ENCODE measurements at regions not wholly inside any gene's neighbourhood (a gene's known extent, or its start where the extent isn't known, plus 50 kb on each side); places are given as distances from the start of the nearest gene placed in this dataset.
"Not testable (repeated sequence)": the region's sequence is repeated elsewhere in the genome, so short reads cannot be mapped to it uniquely, and the experiment has no call there.

DNA sequence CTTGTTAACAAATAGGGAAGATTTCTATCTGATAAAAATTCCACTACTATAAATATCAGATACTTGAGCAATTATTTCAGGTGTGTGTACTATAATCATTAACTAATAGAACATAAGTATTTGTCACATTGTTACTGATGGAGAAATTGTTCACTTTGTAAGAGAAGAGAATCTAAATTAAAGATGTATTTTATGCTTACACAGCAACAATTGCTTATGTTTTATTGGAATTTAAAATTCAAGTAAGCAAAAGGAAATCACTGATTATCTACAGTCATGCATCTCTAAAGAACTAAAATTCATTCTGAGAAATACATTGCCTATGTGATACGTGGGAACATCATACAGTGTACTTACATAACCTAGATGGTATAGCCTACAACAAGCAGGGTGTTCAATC is 1590.8 kb downstream of the GRIK2 start:
- in situ Hi-C loops (cut with HindIII; ENCODE audit: low pct_unique_long_range_greater_than_20kb, low sequenced_read_pairs): no loop called here
- no peak for DNase-seq (ENCODE audit: low read depth)

DNA sequence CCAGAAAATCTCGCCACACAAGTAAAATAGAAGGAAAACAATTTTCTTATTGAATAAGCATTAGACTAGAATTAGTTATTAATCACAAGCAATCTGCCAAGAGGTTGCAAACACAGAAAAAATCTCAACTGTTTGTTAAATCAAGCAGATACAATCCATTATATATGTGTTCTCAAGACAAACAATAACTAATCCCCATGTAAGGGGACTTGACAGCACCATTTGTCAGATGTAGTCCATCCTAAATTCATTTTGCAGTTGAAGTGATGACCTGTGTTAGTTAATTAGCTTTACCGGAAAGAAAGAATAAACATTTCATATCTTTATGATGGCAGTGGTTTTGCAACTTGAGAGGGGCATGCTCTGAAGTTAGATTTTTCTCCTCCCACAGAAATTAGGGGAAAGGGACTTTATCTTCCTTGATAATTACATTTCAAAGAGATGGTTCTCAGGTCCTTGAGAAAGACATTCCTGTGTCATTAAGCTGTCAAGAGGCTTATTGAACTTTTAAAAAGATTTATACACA is 1588.0 kb downstream of the GRIK2 start:
- in situ Hi-C loops (cut with HindIII; ENCODE audit: low pct_unique_long_range_greater_than_20kb, low sequenced_read_pairs): no loop called here
- DNase-seq (ENCODE audit: low read depth): no peak

DNA sequence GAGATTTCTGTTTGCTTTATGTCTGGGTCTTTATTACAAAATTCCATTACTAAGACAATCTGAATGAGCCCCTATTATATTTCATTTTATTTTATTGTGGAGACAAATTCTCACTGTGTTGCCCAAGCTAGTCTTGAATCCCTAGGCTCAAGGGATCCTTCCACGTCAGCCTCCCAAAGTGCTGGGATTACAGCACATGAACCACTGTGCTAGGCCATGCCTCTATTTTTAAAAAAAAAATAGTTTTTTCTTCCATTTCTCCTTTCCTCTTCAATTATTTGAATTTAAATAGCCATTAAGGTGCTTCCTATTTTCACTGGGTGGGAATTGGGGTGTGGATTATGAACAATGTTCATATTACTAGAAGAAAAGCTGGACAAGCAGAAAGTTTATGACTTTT is 1587.4 kb downstream of the GRIK2 start:
- in situ Hi-C loops (cut with HindIII; ENCODE audit: low pct_unique_long_range_greater_than_20kb, low sequenced_read_pairs): no loop called here

DNA sequence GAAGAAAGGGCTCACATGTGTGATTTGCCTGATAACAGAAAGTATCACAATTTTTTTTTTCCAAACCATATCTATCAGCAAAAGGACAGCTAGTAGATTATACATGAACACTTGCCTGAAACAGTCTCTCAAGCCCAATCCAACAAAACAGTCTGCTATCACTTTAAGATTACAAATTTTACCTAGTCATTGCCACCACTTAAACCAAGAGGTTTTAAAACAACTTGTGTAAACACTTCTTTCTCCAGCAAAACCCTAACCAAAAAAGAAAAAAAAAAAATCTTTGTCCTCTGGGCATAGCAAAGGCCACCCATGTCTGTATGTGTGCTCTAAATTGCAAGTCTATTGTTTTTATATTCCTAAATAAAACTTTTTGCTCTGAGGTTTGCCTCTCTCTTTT is 1568.4 kb downstream of the GRIK2 start:
- no peak for DNase-seq (ENCODE audit: low read depth)
- in situ Hi-C loops (cut with HindIII; ENCODE audit: low pct_unique_long_range_greater_than_20kb, low sequenced_read_pairs): no loop called here

More for the DNA sequence above, 1587.4 kb downstream of the GRIK2 start:
- DNase-seq (ENCODE audit: low read depth): no peak

DNA sequence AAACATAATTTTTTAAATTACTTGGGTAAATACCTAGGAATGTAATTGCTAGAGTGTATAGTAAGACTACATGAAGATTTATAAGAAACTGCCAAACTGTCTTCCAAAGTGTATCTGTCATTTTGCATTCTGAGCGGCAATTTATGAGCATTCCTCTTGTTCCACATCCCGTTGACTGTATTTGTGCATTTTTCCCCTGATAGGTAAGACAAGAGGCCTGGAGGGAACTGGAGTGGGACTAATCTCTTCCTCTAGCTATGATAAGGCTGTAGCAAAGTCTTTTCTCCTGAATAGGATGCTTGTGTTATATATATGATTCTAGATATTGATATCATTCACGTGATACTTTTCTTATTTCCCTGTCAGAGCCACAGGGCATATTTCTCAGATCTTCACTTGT is 1557.5 kb downstream of the GRIK2 start:
- in situ Hi-C loops (cut with HindIII; ENCODE audit: low pct_unique_long_range_greater_than_20kb, low sequenced_read_pairs): no loop called here
- no peak for DNase-seq (ENCODE audit: low read depth)

DNA sequence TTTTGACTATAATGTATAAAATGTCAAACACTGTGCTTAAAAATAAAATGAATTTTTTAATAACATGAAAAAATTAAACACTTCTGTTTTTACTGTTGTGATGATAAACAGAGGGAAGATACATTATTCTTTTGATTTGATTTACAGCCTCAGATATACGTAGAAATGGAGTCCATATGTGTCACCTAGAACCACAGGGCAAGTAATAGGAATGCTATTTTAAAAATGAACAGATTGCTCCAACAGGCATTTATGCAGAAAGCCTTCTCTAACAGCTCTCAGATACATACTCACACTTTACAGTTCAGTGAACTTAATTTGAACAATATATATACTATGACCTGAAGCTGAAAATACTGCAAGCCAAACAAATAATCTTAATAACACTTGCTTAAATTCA is 1551.0 kb downstream of the GRIK2 start:
- in situ Hi-C loops (cut with HindIII; ENCODE audit: low pct_unique_long_range_greater_than_20kb, low sequenced_read_pairs): no loop called here
- DNase-seq (ENCODE audit: low read depth): no peak

DNA sequence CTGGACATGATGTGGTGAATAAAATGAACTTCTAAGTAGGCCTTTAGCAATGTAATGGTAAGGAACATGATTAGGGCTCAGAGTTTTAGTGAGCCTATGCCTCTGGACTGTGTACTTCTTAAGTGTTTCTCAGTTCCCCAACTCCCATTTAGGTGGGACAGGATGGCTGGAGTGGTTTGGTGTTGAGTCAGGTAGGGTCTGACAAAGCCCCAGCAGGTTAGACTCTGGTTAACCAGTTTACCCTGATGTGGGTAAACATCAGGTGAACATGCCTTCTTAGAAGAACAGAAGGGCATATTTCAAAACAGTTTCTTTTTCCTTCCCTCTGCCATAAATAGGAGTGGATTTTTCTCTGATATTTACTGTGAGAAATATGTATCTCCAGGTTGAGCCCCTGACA is 1548.7 kb downstream of the GRIK2 start:
- no peak for DNase-seq (ENCODE audit: low read depth)
- in situ Hi-C loops (cut with HindIII; ENCODE audit: low pct_unique_long_range_greater_than_20kb, low sequenced_read_pairs): no loop called here

DNA sequence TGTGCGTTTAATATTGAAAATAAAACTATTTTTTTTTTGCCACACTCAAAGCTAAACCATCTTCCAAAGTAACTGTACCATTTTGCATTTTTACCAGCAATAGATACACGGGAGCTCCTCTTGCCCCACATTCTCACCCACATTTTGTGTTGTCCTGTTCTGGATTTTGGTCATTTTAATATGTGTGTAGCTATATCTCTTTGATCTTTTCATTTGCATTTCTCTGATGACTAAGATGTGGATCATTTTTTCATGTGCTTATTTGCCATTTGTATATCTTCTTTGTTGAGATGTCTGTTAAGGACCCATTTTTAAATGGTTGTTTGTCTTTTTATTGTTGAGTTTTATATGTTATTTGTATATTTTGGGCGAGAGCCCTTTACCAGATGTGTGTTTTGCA is 1543.5 kb downstream of the GRIK2 start:
- DNase-seq (ENCODE audit: low read depth): no peak
- in situ Hi-C loops (cut with HindIII; ENCODE audit: low pct_unique_long_range_greater_than_20kb, low sequenced_read_pairs): no loop called here

DNA sequence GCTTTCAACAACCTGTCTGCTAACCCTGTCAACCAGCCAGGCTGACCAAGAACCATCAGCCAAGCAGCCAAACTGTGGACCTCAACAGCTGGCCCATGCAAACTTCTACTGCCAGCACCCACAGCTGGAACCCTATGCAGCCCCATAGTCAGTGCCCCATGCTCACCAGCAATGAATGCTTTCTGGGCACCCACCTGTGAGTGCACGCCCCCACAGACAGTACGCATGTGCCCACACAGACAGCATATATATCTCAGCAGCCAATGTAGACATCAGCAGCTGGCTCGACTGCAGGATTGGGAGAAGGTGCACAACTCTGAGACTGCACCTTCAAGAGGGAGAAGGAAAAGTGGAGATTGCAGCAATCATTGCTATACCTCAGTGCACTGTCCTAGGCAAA is 1534.6 kb downstream of the GRIK2 start:
- no peak for DNase-seq (ENCODE audit: low read depth)
- in situ Hi-C loops (cut with HindIII; ENCODE audit: low pct_unique_long_range_greater_than_20kb, low sequenced_read_pairs): no loop called here

DNA sequence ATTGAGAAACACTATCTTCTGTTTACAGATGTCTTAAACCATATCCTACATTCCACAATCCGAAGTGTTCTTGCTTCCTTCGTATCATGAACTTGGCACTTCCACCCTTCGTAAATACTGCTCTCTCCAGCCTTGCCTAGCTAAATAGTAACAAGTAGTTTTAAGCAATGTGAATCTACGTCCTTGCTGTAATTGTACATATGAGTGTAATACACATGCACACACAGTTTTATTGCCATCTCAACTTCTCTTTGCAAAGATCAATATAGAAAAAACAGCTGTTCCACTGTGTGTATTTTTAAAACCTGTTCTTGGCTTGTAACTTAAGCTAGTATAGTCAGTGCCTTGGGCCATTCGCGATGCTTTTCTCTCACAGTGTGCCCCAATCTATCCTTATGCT is 1524.7 kb downstream of the GRIK2 start:
- DNase-seq (ENCODE audit: low read depth): no peak
- in situ Hi-C loops (cut with HindIII; ENCODE audit: low pct_unique_long_range_greater_than_20kb, low sequenced_read_pairs): no loop called here

DNA sequence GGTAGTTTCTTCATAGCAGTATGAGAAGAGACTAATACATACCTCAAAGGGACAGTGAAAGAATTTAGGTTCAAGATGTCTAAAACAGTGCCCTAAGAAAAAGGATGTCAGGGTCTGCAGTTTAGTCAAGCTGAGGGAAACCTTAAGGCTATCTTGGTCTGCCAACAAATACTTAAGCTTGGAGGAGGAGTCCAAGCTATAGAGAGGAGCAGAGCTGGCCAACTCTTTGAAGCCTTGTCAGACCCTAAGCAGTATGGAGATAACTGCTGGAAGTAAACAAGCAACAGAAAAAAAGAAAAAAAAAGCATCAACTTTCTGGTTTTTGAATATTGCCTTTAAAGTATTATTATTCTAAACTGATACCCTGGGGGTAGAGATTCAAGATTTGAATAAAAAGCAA is 1518.1 kb downstream of the GRIK2 start:
- no peak for DNase-seq (ENCODE audit: low read depth)
- in situ Hi-C loops (cut with HindIII; ENCODE audit: low pct_unique_long_range_greater_than_20kb, low sequenced_read_pairs): no loop called here

DNA sequence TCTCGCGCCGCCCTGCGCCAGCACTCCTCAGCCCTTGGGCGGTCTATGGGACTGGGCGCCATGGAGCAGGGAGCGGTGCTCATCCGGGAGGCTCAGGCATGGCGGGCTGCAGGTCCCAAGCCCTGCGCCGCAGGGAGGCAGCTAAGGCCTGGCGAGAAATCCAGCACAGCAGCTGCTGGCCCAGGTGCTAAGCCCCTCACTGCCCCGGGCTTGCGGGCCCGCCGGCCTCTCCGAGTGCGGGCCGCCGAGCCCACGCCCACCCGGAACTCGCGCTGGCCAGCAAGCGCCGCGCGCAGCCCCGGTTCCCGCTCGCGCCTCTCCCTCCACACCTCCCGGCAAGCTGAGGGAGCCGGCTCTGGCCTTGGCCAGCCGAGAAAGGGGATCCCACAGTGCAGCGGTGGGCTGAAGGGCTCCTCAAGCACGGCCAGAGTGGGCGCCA is 1517.2 kb downstream of the GRIK2 start:
- in situ Hi-C loops (cut with HindIII; ENCODE audit: low pct_unique_long_range_greater_than_20kb, low sequenced_read_pairs); DNase-seq (ENCODE audit: low read depth): not testable (repeated sequence)

DNA sequence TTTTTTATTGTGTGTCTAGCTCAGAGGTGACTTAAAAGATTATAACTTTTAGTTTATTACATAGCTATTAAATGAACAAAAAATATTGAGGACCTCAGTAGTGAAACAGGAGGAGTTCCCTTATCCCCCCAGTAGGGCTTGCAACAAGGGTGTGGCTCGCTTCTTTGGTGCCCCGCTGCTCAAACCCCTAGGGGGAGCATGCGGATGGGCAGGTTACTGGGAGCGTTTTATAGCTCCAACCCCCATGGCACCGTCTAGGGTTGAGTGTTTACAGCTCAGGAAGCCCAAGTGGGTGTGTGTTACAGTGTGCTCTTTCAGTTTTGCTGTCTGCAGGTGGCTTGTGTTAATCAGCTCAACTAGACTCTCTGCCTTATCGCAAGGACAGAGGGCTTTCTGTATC is 1513.7 kb downstream of the GRIK2 start:
- no peak for DNase-seq (ENCODE audit: low read depth)
- in situ Hi-C loops (cut with HindIII; ENCODE audit: low pct_unique_long_range_greater_than_20kb, low sequenced_read_pairs): no loop called here

DNA sequence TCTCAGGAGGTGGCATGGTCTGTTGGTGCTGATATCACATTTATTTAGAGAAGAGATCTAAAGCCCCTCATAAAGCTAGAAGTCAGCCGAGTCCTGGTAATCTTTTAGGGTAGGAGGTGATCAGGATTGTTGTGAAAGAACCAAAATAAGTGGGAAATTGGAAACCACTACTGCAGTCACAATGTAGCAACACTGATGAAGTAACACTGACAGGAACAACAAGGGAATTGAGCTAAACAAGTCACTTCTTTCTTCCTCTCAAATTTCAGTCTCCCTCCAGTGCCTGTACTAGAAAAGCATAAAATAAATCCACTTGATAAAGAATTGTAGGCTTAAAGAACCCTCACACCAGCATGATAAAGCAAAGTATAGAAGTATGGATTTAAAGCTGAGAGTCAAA is 1509.0 kb downstream of the GRIK2 start:
- DNase-seq (ENCODE audit: low read depth): no peak
- in situ Hi-C loops (cut with HindIII; ENCODE audit: low pct_unique_long_range_greater_than_20kb, low sequenced_read_pairs): no loop called here

DNA sequence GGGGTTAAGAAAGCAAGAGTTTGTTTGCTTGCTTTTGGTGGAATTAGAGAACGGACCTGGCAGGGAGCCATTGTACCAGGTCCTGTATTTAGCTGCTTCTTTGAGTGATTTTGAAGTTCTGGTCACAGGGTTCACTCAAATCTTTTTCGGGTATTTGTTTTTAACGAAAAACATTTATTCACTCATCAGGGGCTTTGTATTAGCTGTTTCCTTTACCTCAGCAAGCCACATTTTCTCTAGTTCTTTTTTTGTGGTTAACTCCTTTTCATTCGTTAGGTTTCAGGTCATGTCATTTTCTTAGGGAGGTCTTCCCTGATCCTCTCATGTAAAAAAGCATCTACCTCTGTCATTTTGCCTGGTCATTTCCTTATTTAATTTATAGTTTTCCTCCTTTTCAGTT is 1502.2 kb downstream of the GRIK2 start:
- DNase-seq (ENCODE audit: low read depth): no peak
- in situ Hi-C loops (cut with HindIII; ENCODE audit: low pct_unique_long_range_greater_than_20kb, low sequenced_read_pairs): no loop called here

DNA sequence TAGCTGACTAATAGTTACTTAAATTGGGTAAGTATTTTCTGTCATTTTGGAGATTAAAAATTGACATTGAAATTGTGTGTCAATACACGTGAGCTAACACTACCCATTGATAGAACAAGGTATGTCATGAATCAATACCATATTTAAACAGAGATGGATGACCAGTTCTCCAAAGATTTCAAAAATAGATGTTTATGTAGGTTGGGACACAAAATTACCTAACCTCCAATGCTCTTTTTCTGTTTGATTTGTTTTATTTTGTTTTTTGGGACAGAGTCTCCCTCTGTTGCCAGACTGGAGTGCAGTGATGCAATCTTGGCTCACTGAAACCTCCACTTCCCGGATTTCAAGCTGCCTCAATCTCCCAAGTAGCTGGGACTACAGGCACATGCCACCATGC is 1491.7 kb downstream of the GRIK2 start:
- in situ Hi-C loops (cut with HindIII; ENCODE audit: low pct_unique_long_range_greater_than_20kb, low sequenced_read_pairs): no loop called here
- DNase-seq (ENCODE audit: low read depth): no peak

DNA sequence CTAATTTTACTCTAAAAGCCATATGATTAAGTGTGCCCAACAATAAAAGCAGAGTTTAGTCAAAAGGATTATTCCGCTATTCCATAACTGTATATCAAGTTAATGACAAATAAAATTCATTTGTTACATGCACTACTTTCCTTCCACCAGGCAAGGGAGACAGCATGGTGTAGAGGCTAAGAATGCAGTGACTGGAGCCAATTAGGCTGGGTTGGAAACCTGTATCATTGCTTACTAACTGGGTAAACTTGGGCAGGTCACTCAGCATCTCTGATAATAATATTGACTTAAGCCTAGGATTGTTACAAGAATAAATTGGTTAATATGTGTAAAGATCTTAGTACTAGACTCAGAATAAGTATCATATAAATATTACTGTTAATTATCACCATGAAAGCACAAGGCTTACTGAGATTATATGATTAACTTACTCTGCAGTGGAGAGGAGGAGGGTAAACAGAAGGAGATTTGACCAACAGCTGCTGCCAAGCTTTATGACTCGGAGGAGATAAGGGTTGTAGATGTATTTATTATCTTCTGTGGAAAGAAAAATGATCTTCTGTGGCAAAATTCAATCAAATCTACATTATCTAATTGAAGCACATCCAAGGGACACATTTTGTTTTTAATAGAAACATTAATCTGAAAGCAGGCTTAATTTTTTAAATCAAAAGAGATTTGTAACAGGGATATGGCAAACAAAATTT is 1459.9 kb downstream of the GRIK2 start:
- no peak for DNase-seq (ENCODE audit: low read depth)
- in situ Hi-C loops (cut with HindIII; ENCODE audit: low pct_unique_long_range_greater_than_20kb, low sequenced_read_pairs): no loop called here

DNA sequence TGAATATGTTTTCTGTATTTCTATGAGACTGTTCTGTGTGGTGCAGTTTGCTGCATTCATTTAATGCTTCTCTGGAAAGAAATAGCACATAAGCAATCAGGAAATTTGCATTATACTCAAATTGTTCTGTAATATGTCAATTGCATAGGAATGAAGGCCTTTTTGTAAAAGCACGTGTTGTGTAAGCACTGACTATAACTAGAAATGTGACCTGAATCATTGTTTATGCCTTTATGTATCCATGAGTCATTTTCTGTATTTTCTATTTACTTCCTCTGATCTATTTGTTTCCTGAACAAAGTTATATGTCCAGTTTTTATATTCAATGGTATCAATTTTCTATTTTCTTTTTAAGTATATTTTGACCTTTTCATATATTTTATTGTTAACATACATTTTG is 1455.3 kb downstream of the GRIK2 start:
- DNase-seq (ENCODE audit: low read depth): no peak
- in situ Hi-C loops (cut with HindIII; ENCODE audit: low pct_unique_long_range_greater_than_20kb, low sequenced_read_pairs): no loop called here

DNA sequence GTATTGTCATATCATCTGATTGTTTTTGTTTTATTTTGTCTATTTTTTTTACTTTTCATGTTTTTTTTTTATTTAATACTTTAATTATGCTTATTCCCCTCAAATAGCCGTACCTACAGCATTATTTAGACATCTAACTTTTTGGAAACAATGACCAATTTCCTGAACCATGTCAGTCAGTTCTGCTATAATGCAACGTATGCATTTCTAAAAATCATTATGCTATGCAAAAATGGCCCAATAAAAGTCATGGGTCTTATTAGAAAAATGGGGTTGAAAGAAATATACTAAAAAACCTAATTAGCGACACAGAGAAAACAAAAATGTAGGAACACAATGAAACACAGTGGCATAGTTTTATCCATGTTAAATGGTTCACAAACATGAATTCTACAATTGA is 1454.7 kb downstream of the GRIK2 start:
- in situ Hi-C loops (cut with HindIII; ENCODE audit: low pct_unique_long_range_greater_than_20kb, low sequenced_read_pairs): no loop called here
- no peak for DNase-seq (ENCODE audit: low read depth)

DNA sequence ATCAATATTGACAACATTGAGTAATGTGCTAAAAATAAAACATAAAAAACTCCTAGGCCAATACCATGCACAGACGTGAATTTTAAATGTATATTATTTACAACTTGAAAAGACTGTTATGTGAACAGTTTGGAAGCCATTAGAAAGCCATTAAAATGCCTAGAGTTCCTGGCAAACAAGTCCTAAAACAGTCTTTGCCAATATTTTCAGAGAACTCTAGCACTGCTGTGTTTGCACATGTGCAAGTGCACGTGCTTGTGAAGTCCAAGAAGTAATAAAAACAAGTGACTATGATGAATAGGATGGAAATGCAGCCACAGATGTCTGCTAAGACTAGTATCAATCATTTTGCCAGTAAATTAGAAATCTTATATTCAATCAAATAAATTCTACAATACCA is 1447.6 kb downstream of the GRIK2 start:
- in situ Hi-C loops (cut with HindIII; ENCODE audit: low pct_unique_long_range_greater_than_20kb, low sequenced_read_pairs): no loop called here
- no peak for DNase-seq (ENCODE audit: low read depth)
